ENCODE measurements at regions not wholly inside any gene's neighbourhood (a gene's known extent, or its start where the extent isn't known, plus 50 kb on each side); places are given as distances from the start of the nearest gene placed in this dataset.

GRCh38 chr1:204736836-204737235 lies 51.3 kb upstream of the LRRN2 start:
- intact Hi-C loops (cut with DNase I) = no loop called here
- 36 to 56% (median 47%) methylated on average over 3 of the region's 3 CpGs for WGBS, 3 donors
- no peak for DNase-seq
- TF ChIP-seq CTCF (IDR thresholded peaks at IDR 0.05) (no peak), POLR2A (IDR thresholded peaks at IDR 0.05) (no peak), EP300 (IDR thresholded peaks at IDR 0.05) (no peak)
- Histone ChIP-seq H3K9me3 (no peaks in the 10 kb centered on the region), H3K4me1 (ENCODE audit: insufficient read depth) (no peaks in the 10 kb centered on the region), H3K27ac (no peak overlapping the region), H3K4me3 (no peak overlapping the region), H3K27me3 (no peaks in the 10 kb centered on the region), H3K36me3 (no peaks in the 10 kb centered on the region)

- 92 to 97% (median 95%) methylated on average over 1 of the region's 1 CpG for WGBS, 3 donors
- no peak overlapping the region for H3K4me3 ChIP-seq
- H3K27ac ChIP-seq = no peak overlapping the region
- DNase-seq = no peak
- no peaks in the 10 kb centered on the region for H3K4me1 ChIP-seq (ENCODE audit: insufficient read depth)
- H3K27me3 ChIP-seq = no peaks in the 10 kb centered on the region
- intact Hi-C loops (cut with DNase I) = no loop called here
- H3K9me3 ChIP-seq = no peaks in the 10 kb centered on the region
- no peaks in the 10 kb centered on the region for H3K36me3 ChIP-seq
- no peak for TF ChIP-seq CTCF (IDR thresholded peaks at IDR 0.05)
- TF ChIP-seq EP300 (IDR thresholded peaks at IDR 0.05) = no peak
- TF ChIP-seq POLR2A (IDR thresholded peaks at IDR 0.05) = no peak
Measured at GRCh38 chr1:204738506-204738905, 53.0 kb upstream of the LRRN2 start.

- Histone ChIP-seq H3K36me3 (no peaks in the 10 kb centered on the region), H3K27me3 (no peaks in the 10 kb centered on the region), H3K4me1 (ENCODE audit: insufficient read depth) (no peaks in the 10 kb centered on the region), H3K4me3 (no peak overlapping the region), H3K27ac (no peak overlapping the region), H3K9me3 (no peaks in the 10 kb centered on the region)
- no peak for DNase-seq
- intact Hi-C loops (cut with DNase I) = no loop called here
- TF ChIP-seq CTCF (IDR thresholded peaks at IDR 0.05) (no peak), POLR2A (IDR thresholded peaks at IDR 0.05) (no peak), EP300 (IDR thresholded peaks at IDR 0.05) (no peak)
Measured at GRCh38 chr1:204740354-204740753, 54.8 kb upstream of the LRRN2 start.

GRCh38 chr1:204741440-204741839 lies 55.9 kb upstream of the LRRN2 start:
- no peak for DNase-seq
- no peaks in the 10 kb centered on the region for H3K9me3 ChIP-seq
- H3K27me3 ChIP-seq = no peaks in the 10 kb centered on the region
- H3K27ac ChIP-seq = no peak overlapping the region
- TF ChIP-seq CTCF (IDR thresholded peaks at IDR 0.05) (no peak), EP300 (IDR thresholded peaks at IDR 0.05) (no peak), POLR2A (IDR thresholded peaks at IDR 0.05) (no peak)
- no peak overlapping the region for H3K4me3 ChIP-seq
- H3K4me1 ChIP-seq (ENCODE audit: insufficient read depth) = no peaks in the 10 kb centered on the region
- H3K36me3 ChIP-seq = no peaks in the 10 kb centered on the region
- WGBS, 3 donors = 65 to 78% (median 76%) methylated on average over 1 of the region's 1 CpG
- intact Hi-C loops (cut with DNase I) = no loop called here

Data from ovary (tissue), 7 donors.